ENCODE measurements at regions not wholly inside any gene's neighbourhood (a gene's known extent, or its start where the extent isn't known, plus 50 kb on each side); places are given as distances from the start of the nearest gene placed in this dataset.

GRCh38 chr4:173697840-173698239 is 167.8 kb upstream of the HAND2 start:
- TF ChIP-seq, protein P1, sequence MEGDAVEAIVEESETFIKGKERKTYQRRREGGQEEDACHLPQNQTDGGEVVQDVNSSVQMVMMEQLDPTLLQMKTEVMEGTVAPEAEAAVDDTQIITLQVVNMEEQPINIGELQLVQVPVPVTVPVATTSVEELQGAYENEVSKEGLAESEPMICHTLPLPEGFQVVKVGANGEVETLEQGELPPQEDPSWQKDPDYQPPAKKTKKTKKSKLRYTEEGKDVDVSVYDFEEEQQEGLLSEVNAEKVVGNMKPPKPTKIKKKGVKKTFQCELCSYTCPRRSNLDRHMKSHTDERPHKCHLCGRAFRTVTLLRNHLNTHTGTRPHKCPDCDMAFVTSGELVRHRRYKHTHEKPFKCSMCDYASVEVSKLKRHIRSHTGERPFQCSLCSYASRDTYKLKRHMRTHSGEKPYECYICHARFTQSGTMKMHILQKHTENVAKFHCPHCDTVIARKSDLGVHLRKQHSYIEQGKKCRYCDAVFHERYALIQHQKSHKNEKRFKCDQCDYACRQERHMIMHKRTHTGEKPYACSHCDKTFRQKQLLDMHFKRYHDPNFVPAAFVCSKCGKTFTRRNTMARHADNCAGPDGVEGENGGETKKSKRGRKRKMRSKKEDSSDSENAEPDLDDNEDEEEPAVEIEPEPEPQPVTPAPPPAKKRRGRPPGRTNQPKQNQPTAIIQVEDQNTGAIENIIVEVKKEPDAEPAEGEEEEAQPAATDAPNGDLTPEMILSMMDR (IDR thresholded peaks at IDR 0.05): no peak
- no peak for ATAC-seq (ENCODE audit: low FRiP score)

DNA sequence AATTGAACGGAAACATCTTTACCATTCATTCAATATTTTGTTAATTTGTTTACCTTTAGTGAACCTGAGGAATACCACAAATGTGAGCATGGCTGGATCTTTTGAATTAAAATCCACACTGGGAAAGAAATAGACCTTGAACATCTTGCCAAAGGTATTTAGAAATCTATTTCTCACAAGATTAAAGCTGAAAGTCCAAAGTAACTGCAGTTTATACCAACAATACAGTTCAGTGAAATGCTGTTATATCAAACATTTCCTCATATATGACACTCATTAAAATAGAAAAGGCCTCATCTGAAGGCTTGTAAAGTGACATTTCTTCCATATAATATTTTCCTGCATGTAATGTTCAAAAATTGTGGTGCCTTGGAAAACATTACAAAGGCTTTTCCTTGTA is 166.5 kb upstream of the HAND2 start:
- TF ChIP-seq, protein P1 (IDR thresholded peaks at IDR 0.05): no peak
- ATAC-seq (ENCODE audit: low FRiP score) (no peak), DNase-seq (ENCODE audit: low spot score) (no peak)

More at GRCh38 chr4:173697840-173698239, 167.8 kb upstream of the HAND2 start:
- DNase-seq (ENCODE audit: low spot score): no peak

DNA sequence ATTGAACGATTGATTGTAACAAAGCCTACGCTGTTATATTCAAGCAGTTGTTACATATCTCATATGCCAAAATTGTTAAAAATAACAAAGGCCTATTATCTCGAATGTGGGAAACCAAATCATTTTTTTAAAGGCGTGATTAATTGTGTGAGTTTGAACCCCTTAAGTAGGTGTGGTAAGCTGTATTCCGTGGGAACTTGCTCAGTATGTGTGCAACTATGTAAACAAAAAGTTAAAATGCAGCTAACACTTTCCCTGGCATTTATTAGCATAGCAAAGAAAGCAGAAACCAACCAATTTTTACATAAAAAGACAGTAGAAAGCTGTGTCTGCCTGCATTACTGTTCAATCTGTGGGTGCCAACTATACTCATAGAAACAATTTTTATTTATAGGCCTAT is 166.0 kb upstream of the HAND2 start:
- no peak for DNase-seq (ENCODE audit: low spot score)
- no peak for ATAC-seq (ENCODE audit: low FRiP score)
- TF ChIP-seq, protein P1 (IDR thresholded peaks at IDR 0.05): no peak

GRCh38 chr4:173685831-173686210 is 155.8 kb upstream of the HAND2 start:
- ATAC-seq (ENCODE audit: low FRiP score) (no peak), DNase-seq (ENCODE audit: low spot score) (no peak)
- TF ChIP-seq, protein P1 (IDR thresholded peaks at IDR 0.05): no peak

GRCh38 chr4:173685165-173685830 is 155.3 kb upstream of the HAND2 start:
- DNase-seq (ENCODE audit: low spot score): no peak
- no peak for ATAC-seq (ENCODE audit: low FRiP score)
- TF ChIP-seq, protein P1 (IDR thresholded peaks at IDR 0.05): no peak

- DNase-seq (ENCODE audit: low spot score): no peak
- TF ChIP-seq, protein P1 (IDR thresholded peaks at IDR 0.05): no peak
- no peak for ATAC-seq (ENCODE audit: low FRiP score)
Observed at GRCh38 chr4:173684223-173684622, 154.2 kb upstream of the HAND2 start.

- TF ChIP-seq, protein P1 (IDR thresholded peaks at IDR 0.05): no peak
- DNase-seq (ENCODE audit: low spot score): no peak
Observed at GRCh38 chr4:173682609-173683008, 152.6 kb upstream of the HAND2 start.

More at GRCh38 chr4:173682609-173683008, 152.6 kb upstream of the HAND2 start:
- ATAC-seq (ENCODE audit: low FRiP score): no peak

Measured in omental fat pad (tissue), 3 donors.